SU-DHL-6 (cell line): ENCODE measurements at regions not wholly inside any gene's neighbourhood (a gene's known extent, or its start where the extent isn't known, plus 50 kb on each side); places are given as distances from the start of the nearest gene placed in this dataset.

Source experiments
- H2AFZ ChIP-seq: fragments of 200-600 bp; sonication (generic); 2 replicates; pipeline ENCODE4 v1.6.1; 2014; ENCODE audit warnings: low read depth, mild to moderate bottlenecking, moderate library complexity, mixed read lengths, antibody characterized with exemption, low read length; ENCODE audit not compliant: severe bottlenecking
- H3F3A ChIP-seq: fragments of 200-600 bp; shearing (Covaris generic); 2 replicates; pipeline ENCODE4 v1.6.0; 2016; ENCODE audit warnings: antibody characterized with exemption, mild to moderate bottlenecking; ENCODE audit not compliant: insufficient read depth
- H3K27ac ChIP-seq: fragments of 200-600 bp; sonication (generic); 2 replicates; pipeline ENCODE4 v1.5.1; 2016; ENCODE audit warnings: low read depth, mild to moderate bottlenecking, low read length, moderate library complexity, mixed read lengths
- H3K27me3 ChIP-seq: fragments of 200-600 bp; sonication (generic), shearing (Covaris generic); 2 replicates; pipeline ENCODE4 v1.6.0; 2014; ENCODE audit warnings: mild to moderate bottlenecking, low read length
- H3K36me3 ChIP-seq: fragments of 200-600 bp; sonication (generic); 2 replicates; pipeline ENCODE4 v1.6.1; 2014; ENCODE audit warnings: mild to moderate bottlenecking, low read length, mixed read lengths
- H3K4me2 ChIP-seq: fragments of 300-600, 200-600 bp; shearing (Covaris generic), sonication (generic); 2 replicates; pipeline ENCODE4 v1.6.0; 2014; ENCODE audit warnings: low read length, low read depth, mild to moderate bottlenecking; ENCODE audit not compliant: poor library complexity, severe bottlenecking
- H3K4me3 ChIP-seq: fragments of 200-600 bp; sonication (generic); 2 replicates; pipeline ENCODE4 v1.5.1; 2014; ENCODE audit warnings: antibody characterized with exemption, low read length, mild to moderate bottlenecking, mixed read lengths; ENCODE audit not compliant: insufficient read depth, poor library complexity, severe bottlenecking
- H3K79me2 ChIP-seq: fragments of 200-600 bp; sonication (generic); 2 replicates; pipeline ENCODE4 v1.6.1; 2014; ENCODE audit warnings: mild to moderate bottlenecking, low read length, moderate library complexity; ENCODE audit not compliant: insufficient read depth
- H3K9ac ChIP-seq: fragments of 200-600 bp; sonication (generic); 2 replicates; pipeline ENCODE4 v1.7.0; 2014; ENCODE audit warnings: mild to moderate bottlenecking, low read length
- H3K9me2 ChIP-seq: fragments of 200-600 bp; sonication (generic); replicated peaks from 2 replicates; pipeline ENCODE4 v1.6.1; 2014; ENCODE audit warnings: low read length; ENCODE audit not compliant: insufficient read depth
- H3K9me3 ChIP-seq: fragments of 200-600 bp; sonication (generic); 2 replicates; pipeline ENCODE4 v1.6.1; 2014; ENCODE audit warnings: low read length, mixed read lengths; ENCODE audit not compliant: insufficient read depth
- H4K20me1 ChIP-seq: fragments of 200-600 bp; sonication (generic); 2 replicates; pipeline ENCODE4 v1.6.1; 2014; ENCODE audit warnings: low read depth, mild to moderate bottlenecking, antibody characterized with exemption, low read length, moderate library complexity, mixed read lengths
- CTCF ChIP-seq: fragments of 200-600 bp; sonication (generic); IDR thresholded peaks from one replicate; pipeline ENCODE4 v1.5.1; 2017; ENCODE audit warnings: antibody characterized with exemption, mild to moderate bottlenecking, low read length, moderate library complexity; ENCODE audit not compliant: insufficient read depth, poor library complexity, severe bottlenecking
- EZH2phosphoT487 ChIP-seq: fragments of 200-600 bp; sonication (generic), shearing (Covaris generic); conservative IDR thresholded peaks from 2 replicates; pipeline ENCODE4 v1.6.1; 2018; ENCODE audit warnings: mild to moderate bottlenecking, antibody characterized with exemption, low read length, moderate library complexity, mixed read lengths

DNA sequence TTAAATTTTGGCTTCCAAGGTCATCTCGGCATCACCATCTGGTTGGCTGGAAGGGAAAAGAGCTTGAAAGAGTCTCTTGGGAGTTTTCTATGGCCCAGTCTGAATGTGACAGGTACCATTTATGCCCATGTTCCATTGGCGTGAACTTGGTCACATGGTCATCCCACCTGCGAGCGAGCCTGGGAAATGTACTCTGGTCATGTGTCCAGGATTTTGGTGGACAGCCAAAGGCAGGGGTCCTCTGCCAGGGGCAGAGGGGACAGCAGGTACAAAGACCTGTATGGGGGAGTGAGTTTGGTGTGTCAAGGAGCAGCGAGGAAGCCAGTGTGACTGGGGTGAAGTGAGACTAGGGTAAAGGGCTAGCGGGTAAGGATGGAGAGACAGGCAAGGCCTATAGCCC, 112.6 kb downstream of the CDC5L start:
- Histone ChIP-seq H3K27ac (no peak overlapping the region), H3K36me3 (no peaks in the 10 kb centered on the region), H3K9ac (no peak overlapping the region), H3K9me2 (no peaks in the 10 kb centered on the region), H3K4me2 (no peak overlapping the region), H3K4me3 (no peak overlapping the region), H2AFZ (no peak overlapping the region), H4K20me1 (no peaks in the 10 kb centered on the region), H3F3A (no peaks in the 10 kb centered on the region), H3K9me3 (no peaks in the 10 kb centered on the region), H3K27me3 (no peaks in the 10 kb centered on the region), H3K79me2 (no peaks in the 10 kb centered on the region)
- TF ChIP-seq CTCF, result no peak
- TF ChIP-seq EZH2phosphoT487, result no peak

- H3K9ac ChIP-seq, result no peak overlapping the region
- no peaks in the 10 kb centered on the region for H3K36me3 ChIP-seq
- no peak for TF ChIP-seq CTCF
- no peak for TF ChIP-seq EZH2phosphoT487
- H4K20me1 ChIP-seq, result no peaks in the 10 kb centered on the region
- H3K9me3 ChIP-seq, result no peaks in the 10 kb centered on the region
- H3K27ac ChIP-seq, result no peak overlapping the region
- H2AFZ ChIP-seq, result no peak overlapping the region
- H3F3A ChIP-seq, result no peaks in the 10 kb centered on the region
- H3K9me2 ChIP-seq, result no peaks in the 10 kb centered on the region
- H3K4me3 ChIP-seq, result no peak overlapping the region
- no peak overlapping the region for H3K4me2 ChIP-seq
- no peaks in the 10 kb centered on the region for H3K27me3 ChIP-seq
- H3K79me2 ChIP-seq, result no peaks in the 10 kb centered on the region
Observed at GRCh38 chr6:44503471-44503870, 116.0 kb downstream of the CDC5L start.

DNA sequence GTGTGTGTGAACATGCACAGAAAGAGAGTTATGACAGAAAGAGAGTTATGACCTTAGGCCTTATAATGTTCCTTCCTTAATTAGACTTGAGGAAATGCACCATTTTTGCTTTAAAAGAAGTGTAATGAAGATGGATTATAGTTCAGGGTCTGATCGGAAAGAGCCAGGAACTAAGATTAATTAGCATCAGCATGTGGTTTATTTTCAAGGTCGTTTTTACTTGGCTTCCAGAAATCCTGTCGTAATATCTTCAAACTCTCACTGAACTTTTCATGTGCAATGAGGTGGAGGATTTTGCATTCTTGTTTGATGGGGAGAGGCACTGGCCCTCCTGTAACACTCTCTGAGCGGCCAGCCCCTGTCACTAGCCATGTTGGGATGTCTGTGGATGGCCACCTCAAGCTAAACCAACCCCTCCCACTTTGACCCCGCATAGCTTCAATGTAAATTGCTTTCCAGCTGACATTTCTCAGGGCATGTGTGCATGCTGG, 116.8 kb downstream of the CDC5L start:
- Histone ChIP-seq H3K36me3 (no peaks in the 10 kb centered on the region), H4K20me1 (no peaks in the 10 kb centered on the region), H3K9me2 (no peaks in the 10 kb centered on the region), H3K27me3 (no peaks in the 10 kb centered on the region), H3F3A (no peaks in the 10 kb centered on the region), H3K4me3 (no peak overlapping the region), H3K27ac (no peak overlapping the region), H3K9ac (no peak overlapping the region), H3K79me2 (no peaks in the 10 kb centered on the region), H3K4me2 (no peak overlapping the region), H3K9me3 (no peaks in the 10 kb centered on the region), H2AFZ (no peak overlapping the region)
- TF ChIP-seq CTCF (no peak), EZH2phosphoT487 (no peak)
